ENCODE measurements at regions not wholly inside any gene's neighbourhood (a gene's known extent, or its start where the extent isn't known, plus 50 kb on each side); places are given as distances from the start of the nearest gene placed in this dataset.

DNA sequence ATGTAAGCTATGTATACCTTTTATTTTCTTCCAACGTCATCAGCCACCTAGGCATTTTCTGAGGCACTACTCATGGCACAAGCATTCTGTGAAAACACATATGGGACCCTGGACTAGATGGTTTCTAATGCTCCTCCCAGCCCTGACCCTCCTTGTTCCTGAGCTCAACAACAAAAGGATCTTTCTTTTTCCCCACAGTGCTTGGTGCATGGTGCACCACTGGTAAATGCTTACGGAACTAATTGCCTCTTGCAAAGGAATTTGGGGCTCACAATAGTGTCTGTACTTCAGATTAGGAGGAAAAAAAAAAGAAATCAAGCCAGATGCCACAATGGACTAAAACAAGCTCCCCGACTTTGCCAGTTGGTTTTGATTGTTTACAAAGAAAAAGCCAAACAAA lies 390.5 kb downstream of the PLPP3 start:
- DNase-seq, result peak in 5 of 42 donors; percentile 1 to 13 (median 9)
- intact Hi-C loops (cut with DNase I), result no loop called here

DNA sequence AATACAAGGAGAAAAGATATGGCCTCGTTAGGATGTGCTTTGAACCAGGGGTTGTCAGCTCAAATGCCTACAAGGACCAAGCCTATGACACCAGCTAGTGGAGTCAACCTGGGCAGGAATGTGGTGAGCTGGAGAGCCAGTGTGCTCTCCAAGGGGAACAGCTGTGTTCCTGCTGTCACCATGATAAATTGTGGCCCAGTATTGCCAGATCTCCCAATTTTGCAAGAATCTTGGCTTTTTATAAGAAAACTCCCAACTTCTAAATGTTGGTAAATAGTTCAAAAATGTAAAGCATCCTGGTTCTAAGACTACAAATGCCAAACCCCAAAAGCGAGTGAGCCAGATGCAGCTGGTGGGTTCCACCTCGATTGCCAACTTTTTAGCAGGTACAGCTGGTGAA lies 391.1 kb downstream of the PLPP3 start:
- DNase-seq, result no peak
- intact Hi-C loops (cut with DNase I), result no loop called here

DNA sequence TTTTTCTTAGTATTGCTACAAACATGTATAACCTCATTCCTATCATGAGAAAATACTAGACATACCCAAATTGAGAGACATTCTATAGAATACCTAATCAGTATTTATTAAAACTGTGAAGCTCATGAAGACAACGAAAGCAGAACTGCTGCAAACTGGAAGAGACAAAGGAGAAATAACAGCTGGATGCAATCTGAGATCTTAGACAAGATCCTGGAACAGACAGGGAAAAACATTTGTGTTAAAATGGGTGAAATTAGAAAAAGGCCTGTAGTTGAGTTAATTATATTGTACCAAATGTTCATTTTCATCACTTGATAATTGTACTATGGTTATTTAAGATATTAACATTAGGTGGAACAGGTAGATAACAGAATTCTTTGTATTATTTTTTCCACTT lies 392.0 kb downstream of the PLPP3 start:
- intact Hi-C loops (cut with DNase I), result no loop called here
- no peak for DNase-seq

DNA sequence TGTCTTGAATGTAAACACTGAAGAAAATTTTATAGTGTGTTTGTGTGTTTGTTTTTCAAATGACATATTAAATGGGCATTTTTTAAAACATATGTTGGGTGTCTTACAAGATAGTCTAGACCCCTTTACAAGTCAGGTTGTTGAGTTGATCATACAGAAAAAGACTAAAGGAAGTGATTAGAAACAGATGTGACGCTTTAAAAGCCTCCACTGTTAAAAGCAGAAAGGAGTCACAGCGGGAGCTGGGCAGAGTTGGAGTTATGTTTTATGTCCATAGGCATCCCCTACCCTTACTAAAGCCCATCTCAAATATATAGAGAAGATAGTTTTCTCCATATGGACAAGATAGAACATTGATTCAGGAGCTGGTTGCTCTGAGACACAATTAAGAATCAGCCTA lies 393.9 kb downstream of the PLPP3 start:
- intact Hi-C loops (cut with DNase I), result no loop called here
- no peak for DNase-seq

DNA sequence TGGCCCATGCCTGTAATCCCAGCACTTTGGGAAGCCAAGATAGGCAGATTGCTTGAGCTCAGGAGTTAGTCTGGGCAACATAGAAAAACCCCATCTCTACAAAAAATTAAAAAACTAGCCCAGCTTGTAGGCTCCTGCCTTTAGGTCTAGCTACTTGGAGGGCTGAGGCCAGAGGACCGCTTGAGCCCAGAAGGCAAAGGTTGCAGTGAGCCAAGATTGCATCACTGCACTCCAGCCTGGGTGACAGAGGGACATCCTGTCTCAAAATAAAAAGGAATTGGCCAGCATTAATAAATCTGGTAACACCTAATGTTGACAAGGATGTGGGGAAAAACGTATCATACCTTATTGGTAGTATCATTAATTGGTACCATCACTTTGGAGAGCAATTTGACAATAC lies 396.2 kb downstream of the PLPP3 start:
- no peak for DNase-seq
- intact Hi-C loops (cut with DNase I), result no loop called here

DNA sequence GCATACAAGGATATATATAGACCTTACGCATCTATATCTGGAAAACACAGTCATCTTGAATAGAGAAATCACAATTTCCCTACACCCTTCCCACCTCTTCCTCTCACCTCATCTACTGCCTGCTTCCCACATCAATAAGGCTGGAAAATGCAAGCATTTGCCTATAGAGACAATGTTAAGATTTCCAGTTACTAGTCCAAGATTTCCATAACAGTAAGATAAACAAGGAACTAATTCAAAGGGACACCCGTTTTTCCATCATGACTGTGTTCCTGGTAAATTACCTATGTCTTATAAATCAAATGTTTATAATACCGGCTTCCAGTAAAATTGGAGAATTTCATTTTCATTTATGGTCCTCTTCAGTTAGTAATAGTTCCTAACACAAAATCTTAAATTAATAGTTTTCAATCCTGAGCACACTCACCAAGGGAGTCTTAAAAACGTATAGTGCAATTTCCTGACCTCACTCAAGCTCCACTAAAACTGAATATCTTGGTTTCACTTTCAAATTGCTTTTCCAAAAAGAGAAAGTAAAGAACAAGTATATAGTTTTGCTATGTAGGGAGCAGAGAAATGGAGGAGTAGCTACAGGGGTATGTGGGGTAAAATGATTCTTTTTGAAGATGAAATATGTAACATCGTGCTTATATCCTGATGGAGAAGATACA lies 398.7 kb downstream of the PLPP3 start:
- intact Hi-C loops (cut with DNase I), result no loop called here
- no peak for DNase-seq

DNA sequence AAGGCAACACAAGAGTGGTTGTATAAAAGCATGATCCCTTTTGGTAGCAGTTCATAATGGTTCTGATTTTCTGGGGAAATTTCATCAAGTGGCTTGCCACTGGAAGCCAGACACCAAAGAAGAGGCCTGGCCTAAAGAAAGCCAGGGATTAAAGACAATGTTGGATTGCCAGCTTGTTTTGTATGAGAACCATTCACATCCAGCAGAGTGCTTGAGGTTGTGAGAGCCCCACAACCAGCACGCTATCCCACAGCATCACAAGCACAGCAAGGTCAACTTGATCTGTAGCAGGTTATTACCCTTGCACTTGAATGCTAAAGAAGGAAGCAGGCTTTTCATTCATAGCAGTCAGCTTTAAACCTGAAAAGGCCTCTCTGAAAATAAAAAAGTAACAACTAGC lies 399.8 kb downstream of the PLPP3 start:
- DNase-seq, result no peak
- intact Hi-C loops (cut with DNase I), result no loop called here

DNA sequence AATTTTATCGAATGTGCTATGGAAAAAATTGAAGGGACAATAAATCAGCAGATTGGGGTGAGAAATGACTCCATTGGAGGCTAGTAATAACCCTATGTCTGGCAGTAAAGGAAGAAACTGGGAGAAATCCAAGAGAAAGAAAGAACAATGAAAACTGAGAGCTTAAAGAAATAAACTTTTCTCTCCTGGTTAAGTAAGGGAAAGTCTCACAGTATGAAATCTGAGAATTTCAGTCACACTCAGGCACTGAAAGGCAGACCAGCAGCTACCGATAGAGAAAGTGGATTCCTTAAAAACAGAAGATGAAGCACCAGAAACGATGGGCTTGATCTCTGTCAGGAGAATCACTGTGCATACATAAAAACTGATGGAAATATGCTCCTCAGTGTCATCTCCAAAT lies 404.2 kb downstream of the PLPP3 start:
- DNase-seq, result no peak
- intact Hi-C loops (cut with DNase I), result no loop called here

DNA sequence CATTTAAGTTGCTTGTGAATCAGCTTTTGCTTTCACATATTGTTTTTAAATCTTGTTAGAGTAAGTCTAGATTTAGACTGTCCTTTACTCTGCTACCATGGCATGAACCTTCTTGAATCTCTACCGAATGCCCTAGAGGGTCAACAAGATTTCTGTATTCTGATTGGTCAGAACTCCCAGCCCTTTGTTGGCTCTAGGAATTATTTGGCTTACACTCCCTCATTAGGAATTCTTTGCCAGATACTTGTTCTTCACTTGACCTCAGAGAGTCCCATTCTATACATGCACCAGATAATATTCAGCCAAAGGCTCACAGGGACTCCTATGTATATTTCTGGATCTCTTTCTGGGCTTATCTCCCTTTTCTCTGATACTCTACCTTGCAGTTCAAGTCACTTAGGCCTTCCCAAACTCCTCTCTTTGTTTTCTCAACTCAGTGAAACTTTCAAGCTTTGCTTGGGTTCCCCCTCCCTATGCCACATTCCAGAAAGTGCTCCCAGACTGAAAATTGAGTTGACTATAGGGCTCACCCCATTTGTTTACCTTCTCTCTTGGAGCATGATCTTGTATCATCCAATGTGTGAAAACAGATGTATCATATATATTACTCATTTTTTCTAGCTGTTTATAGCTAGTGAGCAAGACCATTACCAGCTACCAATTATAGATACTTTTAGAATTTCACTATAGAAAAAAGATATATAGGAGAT lies 405.0 kb downstream of the PLPP3 start:
- intact Hi-C loops (cut with DNase I), result no loop called here

DNA sequence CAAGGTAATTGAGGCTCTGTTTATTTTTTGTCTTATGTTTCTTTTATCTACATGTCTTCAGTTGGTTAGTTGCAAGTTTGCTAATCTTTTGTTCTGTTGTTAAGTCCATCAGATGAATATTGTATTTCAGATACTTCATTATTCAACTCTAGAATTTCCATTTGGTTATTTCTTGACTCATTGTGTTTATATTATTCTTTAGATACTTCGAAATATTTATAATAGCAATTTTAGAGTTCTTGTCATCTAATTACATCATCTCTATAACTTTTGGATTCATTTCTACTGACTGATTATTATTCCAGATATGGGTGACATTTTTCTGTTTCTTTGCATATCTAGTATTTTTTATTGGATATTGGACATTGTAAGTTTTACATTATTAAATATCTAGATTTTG lies 405.6 kb downstream of the PLPP3 start:
- no peak for DNase-seq
- intact Hi-C loops (cut with DNase I), result no loop called here

More for the DNA sequence above, 405.0 kb downstream of the PLPP3 start:
- DNase-seq, result no peak

DNA sequence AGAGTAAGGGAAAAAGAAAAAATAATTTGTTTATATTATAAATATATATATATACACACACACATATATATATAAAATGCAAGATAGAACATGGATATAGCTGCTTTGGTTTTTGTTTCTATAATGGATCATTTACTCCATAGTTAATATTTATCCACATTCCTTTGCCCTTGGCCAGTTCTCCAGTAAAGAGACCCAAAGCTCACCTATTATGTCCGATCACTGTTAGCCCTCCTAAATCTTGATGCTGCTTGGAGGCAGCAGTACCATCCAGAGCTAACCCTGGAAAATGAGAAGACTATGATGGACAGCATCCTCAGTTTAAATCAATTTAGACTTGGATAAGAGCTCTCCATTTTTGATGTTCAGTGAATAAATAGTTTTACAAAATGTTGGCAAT lies 407.7 kb downstream of the PLPP3 start:
- DNase-seq, result no peak
- intact Hi-C loops (cut with DNase I), result no loop called here

DNA sequence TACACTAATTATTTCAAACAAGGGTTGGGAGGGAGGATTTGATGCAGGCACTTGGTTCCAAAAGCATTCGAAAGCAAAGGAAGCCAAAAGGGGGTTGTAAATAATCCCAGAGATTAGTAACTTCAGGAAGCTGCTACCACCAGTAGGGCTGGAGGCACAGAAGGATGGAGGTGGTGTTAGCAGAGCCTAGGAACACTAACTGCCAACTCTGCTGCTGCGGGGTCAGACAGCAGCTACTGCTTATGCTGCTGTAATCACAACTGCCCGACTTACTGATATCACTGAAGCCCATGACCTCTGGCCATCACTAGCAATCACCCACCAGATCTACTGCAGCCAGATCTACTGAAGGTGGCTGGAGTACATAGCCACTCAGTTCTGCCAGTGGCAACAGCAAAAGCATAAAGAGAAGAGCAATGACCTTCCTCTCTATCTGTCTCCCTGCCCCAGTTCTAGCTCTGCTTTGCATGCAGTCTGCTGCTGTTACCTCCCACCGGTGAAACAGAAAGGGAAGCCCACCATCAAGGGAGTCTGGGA lies 408.5 kb downstream of the PLPP3 start:
- DNase-seq, result no peak
- intact Hi-C loops (cut with DNase I), result no loop called here

DNA sequence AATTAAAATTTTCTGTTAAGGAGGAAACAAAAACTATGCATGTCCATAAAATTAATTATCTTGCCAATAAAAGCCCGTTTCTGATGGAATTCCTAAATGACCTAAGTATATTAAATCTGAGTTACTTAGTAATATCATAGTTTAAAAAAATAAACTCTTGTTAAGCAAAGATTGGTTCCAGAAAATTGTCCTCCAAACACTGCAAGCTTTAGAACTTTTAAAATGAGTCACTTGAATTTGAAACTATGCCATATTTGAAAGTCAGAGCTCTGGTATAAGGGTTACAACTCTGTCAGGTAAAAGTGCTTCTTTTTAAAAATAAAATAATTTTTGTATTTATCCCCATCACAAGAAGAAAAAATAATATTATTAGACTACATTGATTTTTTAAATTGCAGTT lies 409.5 kb downstream of the PLPP3 start:
- intact Hi-C loops (cut with DNase I), result no loop called here
- DNase-seq, result no peak

DNA sequence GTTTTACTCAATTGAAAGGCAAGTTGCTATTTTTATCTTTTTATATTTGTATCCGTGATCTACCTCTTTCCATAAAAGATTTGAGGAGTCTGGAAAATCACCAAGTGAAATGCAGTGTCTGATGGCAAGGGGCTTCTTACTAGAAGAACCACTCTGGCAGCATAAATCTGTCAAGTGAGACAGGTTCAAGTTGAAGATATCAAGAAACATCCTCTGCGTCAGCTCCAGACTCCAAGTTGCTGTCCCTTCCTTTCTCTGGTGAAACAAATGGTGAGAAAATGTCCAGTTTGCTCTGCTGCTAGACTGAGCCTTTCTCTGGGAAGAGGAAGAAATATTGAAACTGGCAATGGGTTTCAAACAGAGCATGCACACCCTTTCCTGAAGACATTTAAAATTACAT lies 411.2 kb downstream of the PLPP3 start:
- no peak for DNase-seq
- intact Hi-C loops (cut with DNase I), result no loop called here

DNA sequence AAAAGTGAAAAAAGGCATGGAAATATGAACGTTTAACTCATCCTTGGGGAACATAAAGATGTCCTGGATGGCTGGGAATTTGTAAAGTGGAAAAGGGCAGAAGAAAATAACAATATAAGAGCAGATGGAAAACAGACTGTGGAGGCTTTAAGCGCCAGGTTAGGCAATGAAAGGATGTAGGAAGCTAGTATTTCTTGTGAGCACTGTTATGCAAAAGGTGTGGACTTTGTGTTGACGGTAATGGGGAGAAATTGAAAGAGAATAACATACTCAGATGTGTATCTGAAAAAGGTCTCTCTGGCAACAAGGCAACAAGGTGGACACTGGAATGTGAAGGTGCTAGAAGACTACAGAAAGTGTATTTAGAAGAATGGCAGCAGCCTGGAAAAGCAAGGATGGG lies 411.8 kb downstream of the PLPP3 start:
- no peak for DNase-seq
- intact Hi-C loops (cut with DNase I), result no loop called here

DNA sequence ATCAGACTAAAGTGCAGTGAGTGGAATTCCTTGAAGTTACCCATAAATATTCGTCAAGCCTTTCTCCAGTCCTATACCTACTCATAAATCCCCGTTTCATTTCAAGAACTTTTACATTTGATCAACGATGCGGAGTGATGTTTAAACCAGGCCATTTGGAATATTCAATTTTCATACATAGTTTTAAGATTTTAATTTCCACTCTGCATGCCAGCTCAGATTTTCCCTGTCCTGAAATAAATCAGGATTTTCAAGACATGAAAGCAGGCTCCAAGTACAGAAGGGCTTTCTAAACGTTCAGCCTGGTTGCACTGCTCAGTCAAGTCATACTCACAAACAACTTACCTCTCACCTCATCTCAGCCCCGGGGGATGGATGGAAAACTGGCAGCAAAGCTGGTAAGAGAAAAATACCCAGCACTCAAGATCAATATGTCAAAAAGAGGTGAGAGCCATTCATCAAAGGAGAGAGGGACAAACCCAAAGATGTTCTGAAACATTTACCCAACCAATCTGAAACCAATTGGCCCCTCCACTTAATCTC lies 418.5 kb downstream of the PLPP3 start:
- intact Hi-C loops (cut with DNase I), result no loop called here
- DNase-seq, result no peak

DNA sequence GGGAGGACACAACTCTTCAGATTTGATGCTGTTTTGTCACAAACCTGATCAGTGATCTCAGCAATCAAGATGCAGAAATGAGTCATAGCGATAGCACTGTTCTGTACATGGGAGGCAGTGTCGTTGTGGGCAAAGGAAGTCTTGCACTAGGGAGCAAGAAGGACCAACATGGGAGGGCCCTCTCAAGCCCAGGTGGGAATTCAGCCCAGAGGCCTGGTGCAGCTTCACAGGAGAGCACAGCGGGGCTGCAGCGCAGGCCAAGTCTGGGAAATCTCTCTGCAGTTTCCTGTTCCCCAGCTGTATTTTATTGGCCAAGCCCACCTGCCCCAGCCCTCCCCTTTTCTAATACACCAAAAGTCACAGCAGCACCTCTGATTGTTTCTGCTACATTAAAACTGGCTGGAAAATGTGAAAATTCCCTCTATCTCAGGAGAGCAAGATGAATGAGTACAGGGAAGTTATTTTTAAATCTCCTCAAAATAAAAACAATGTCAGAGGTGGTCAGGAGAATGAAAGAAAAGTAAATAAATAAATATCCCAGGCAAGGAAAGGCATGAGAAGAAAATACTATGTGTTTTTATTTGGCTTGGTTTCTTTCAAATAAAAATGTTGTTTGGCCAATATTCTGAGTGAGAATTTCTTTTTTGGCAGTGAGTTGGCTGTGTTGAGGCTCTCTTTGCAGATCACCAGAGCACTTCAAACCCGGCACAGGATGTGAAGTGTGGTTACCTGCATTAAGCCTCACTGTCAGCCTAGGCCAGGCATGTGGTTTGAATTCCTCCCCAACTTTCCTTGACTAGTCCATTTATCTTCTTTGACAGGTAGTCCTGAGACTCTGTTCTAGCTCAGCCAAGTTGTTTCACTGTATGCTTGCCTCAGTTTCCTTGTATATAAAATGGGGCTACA lies 422.1 kb downstream of the PLPP3 start:
- intact Hi-C loops (cut with DNase I), result no loop called here

DNA sequence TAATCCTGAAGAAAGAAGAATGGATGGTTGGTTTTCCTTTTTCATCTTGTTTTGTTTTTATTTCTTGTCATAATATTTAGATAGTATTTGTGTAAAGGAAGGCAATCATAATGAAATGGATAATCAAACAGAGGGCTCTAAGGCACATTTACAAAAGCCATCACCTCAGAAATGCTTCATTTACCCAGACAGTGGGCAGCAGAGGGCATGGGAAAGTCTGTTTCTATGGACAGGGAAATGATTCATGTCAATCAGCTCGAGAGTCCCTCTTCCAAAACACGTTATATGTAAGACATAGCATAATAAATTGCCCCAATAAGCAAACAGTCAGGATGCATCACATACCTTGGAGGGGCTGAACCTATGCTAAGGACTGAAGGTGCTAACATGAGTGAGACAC lies 426.1 kb downstream of the PLPP3 start:
- intact Hi-C loops (cut with DNase I), result no loop called here
- no peak for DNase-seq

More for the DNA sequence above, 422.1 kb downstream of the PLPP3 start:
- no peak for DNase-seq

DNA sequence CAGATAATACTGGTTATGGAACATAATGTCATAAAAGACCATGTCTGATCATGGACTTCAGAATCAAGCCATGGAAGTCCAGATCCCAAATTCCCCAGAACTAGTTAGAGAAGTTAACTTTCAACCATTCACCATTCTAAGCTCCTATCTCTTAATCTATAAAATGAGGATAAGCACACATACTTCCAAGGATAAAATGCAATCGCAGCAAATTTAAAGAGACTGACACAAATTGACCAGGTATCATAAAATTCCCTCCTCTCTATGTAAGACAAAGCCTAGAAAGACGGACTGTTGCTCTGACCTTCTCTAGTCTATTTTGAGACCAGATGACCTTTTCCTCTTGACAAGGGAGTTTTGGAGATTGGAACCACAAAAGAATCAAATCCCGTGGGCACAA lies 426.7 kb downstream of the PLPP3 start:
- intact Hi-C loops (cut with DNase I), result no loop called here
- no peak for DNase-seq

DNA sequence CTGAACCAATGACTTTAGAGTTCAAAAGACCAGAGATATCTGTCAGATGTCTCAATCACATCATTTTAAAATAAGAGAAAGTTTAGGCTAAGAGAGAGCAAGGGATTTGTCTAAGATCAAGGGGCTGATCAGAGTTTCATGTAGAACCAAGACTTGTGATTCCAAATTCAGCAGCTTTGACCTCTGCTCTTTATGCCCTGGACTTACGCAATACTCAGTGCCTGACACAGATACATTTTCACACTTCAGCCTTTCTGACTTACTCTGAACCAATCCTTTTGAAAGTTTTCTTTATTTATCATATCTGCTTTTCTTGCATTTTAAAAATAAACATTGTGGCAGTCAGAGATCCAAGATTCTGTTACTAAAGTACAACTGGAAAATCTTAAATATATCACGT lies 428.0 kb downstream of the PLPP3 start:
- intact Hi-C loops (cut with DNase I), result no loop called here
- DNase-seq, result no peak
